ENCODE measurements at regions not wholly inside any gene's neighbourhood (a gene's known extent, or its start where the extent isn't known, plus 50 kb on each side); places are given as distances from the start of the nearest gene placed in this dataset.
"Not testable (repeated sequence)": the region's sequence is repeated elsewhere in the genome, so short reads cannot be mapped to it uniquely, and the experiment has no call there.

DNA sequence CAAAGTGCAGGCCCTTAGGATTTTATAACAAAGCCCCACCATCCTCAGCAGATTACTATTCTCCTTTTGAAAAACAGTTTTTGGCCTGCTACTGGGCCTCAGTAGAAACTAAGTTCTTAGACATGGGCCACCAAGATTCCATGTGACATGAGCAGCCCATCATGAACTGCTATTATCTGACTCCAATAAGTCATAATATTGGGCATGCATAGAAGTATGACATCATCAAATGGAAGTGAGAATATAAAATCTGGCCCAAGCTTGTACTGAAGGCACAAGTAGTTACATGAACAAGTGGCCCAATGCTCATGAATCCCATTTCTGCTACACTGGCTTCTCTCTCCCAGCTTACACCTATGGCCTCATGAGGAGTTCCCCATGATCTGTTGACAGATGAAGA lies 404.8 kb downstream of the EPHA5 start:
- DNase-seq, result no peak

GRCh38 chr4:65259296-65259695 lies 411.0 kb downstream of the EPHA5 start:
- DNase-seq, result no peak

DNA sequence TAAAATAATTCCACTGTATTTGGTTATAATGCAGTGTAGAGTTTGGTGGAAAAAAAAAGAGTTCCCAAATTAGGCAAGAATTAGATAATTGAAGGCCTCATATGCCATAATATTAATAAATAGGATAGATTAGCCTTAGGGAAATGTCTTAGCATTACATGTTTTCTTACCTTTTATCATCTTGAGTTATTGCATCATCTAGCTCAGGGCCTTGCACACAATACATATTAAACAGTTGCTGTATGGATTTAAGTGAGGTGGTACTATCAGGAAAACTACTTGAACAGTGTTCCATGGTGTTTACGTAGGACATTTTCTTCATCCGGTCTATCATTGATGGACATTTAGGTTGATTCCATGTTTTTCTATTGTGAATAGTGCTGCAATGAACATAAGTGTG lies 419.4 kb downstream of the EPHA5 start:
- DNase-seq, result no peak

- DNase-seq, result no peak
Measured at GRCh38 chr4:65249111-65249510, 421.2 kb downstream of the EPHA5 start.

DNA sequence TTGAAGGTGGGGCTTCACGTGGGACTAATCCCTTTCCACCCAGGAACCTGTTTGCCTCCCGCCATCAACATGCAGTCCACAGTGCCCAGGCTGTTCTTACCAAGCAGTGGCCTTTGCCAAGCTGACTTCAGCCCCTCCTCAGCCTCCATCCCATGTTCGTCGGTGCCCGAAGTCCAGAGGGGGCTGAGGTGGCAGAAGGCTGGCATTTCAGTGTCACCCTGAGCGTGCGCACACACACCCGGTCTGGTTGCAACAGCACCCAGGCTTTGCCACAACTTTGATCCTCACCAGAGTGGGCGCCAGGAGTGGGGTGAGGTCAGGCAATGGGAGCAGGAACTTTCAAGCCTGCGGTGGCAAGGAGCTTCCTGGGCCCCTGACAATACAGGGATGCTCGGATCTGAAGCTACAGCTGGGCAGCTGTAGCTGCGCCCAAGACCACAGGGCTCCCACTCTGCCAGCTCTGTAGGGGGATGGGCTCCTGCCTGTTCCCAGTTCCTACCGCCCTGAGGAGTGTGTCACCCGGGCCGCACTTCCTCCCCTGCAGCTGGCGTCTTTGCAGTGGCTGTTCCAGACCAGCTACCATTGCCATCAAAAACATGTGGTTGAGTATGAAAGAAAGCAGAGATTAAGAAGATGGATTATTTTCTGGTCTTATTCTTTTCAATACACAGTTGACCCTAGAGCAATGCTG lies 428.0 kb downstream of the EPHA5 start:
- no peak for DNase-seq

- no peak for DNase-seq
Measured at GRCh38 chr4:65241257-65241997, 428.9 kb downstream of the EPHA5 start.

GRCh38 chr4:65234061-65234460 lies 436.2 kb downstream of the EPHA5 start:
- no peak for DNase-seq

- DNase-seq, result no peak
Measured at GRCh38 chr4:65227628-65228027, 442.7 kb downstream of the EPHA5 start.

DNA sequence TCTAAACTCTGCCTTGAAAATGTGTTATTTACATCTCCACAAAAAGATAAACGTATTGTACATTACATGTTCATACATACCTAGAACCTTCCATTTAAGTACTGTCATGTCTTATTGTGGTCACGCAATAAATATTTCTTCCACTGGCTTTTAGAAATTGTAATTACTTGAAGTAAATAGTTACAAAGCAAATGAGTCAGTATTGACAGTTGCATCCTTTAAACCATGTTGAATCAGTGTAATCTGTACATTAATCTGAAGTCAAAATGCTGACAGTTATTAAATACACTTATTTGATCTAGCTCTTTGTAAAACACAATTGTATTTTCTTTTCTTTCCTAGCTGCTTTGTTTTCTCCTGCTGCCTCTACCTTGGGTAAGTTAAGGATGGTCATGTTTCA lies 446.7 kb downstream of the EPHA5 start:
- no peak for DNase-seq

- not testable (repeated sequence) for DNase-seq
Measured at GRCh38 chr4:65223074-65223473, 447.2 kb downstream of the EPHA5 start.

DNA sequence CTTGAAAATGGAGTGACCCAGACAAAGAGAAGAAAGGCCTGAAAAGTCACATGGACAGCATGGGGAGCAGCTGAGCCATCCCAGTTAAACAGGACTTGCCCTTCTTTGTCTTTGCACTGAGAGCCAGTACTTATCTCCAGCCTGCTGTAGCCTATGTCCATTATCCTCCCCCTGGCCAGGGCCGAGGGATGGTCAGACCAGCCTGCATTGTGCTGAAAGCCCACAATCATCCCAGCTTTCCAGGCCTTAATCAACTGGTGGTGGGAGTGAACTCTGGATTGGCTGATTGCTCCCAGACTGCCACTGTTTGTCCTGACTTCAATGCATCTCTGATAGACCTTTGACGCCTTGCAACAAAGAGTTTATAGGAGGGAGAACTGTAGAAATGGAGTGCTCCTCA lies 453.1 kb downstream of the EPHA5 start:
- no peak for DNase-seq

- DNase-seq, result no peak
Measured at GRCh38 chr4:65202853-65203236, 467.4 kb downstream of the EPHA5 start.

GRCh38 chr4:65202165-65202852 lies 468.0 kb downstream of the EPHA5 start:
- DNase-seq, result no peak

DNA sequence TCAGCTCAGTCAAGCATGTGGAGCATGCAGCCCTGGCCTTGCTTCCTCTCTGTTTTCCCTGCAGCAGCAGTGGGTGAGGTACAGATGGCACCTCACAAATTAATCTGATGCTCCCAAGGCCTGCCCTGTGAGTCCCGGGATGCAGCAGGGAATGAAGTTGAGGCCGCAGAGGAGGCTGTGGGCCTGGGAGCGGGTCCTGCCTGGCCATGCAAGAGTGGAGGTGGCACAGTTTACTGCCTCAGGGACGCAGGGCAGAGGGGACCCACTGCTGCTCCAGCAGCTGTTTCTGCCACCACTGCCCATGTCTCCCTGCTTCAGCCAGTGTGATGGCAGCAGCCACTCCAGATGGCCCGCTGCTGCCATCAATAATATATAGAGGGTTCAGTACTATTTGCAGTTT lies 474.6 kb downstream of the EPHA5 start:
- DNase-seq, result no peak

DNA sequence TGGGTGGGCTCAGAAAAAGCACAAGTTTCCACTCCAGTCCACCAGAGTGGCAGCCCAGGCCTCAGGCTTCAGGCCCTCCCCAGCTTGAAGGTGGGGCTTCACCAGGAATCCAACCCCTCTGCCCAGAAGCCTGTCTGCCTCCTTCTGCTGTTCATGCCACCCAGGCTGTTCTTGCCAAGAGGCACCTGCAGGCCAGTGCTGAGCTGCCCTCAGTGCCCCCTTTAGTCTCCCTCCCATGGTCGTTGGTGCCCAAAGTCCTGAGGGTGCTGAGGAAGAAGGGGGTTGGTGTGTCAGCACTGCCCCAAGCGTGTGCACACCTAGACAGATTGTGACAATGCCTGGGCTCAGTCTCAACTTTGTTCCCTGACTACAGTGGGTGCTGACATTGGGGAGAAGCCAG lies 475.3 kb downstream of the EPHA5 start:
- DNase-seq, result no peak

DNA sequence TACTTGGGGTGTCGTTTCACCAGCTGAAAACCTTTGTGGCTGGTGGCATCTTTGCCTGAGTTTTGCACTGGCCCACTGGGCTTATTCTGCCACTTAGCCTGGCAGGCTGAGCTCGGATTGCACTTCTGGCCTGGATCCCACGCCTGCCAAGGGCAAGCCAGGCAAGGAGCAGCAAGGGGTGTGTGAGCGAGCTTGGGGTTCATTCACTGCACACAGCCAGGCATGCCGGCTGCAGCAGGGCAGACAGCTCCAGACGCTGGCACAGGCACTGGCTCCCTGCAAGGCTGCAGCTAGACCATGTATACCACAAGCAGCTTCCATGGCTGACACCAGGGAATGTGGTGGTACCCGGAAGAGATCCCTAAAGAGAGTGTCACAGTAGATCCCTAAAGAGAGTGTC lies 476.3 kb downstream of the EPHA5 start:
- no peak for DNase-seq

DNA sequence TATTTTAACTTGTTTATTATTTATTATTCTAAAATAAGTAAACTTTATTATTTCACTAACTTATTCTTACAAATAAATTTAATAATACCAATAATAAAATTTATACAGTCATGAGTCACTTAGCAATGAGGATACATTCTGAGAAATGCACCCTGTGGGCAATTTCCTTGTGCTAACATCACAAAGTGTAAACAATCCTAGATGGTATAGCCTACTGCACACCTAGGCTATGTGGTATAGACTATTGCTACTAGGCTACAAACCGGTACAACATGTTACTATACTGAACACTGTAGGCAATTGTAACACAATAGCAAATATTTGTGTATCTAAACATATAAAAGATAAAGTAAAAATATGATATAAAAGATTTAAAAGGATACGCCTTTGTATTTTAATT lies 479.5 kb downstream of the EPHA5 start:
- DNase-seq, result no peak

DNA sequence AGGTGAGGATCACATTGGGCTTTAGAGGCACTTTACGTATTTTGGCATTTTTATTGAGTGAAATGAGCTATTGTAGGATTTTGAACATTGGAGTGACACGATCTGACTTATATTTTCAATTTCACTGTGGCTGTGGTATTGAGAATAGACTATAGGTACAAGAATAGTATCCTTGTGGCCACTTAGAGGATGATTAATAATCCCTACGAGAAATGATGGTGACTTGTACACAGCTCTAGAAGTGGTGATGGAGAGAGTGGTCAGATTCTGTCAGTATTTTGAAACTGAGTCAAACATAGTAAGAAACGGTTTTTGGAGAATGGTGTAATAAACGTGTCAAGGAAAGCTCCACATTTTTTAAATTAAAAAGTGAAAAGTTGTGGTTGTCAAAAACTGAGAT lies 494.7 kb downstream of the EPHA5 start:
- no peak for DNase-seq

GRCh38 chr4:65170768-65171514 lies 499.3 kb downstream of the EPHA5 start:
- no peak for DNase-seq

GRCh38 chr4:65167719-65168118 lies 502.6 kb downstream of the EPHA5 start:
- no peak for DNase-seq

DNA sequence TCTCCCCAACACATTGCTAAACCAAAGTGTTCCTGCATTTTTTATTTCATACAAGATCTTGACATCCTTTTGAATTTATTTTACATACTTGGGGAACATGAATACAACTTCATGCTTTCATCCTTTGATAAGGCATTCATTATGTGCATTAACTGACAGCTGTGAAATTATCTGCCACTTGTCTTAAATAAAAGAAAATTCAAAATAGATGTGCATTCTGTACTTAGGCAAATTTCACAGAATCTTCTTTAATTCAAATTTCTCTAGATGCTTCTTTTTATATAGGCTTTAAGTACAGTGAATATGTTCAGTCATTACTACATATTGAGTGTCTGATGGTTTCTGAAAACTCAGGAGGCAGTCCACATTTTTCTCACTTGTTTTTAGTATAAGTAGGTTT lies 518.1 kb downstream of the EPHA5 start:
- DNase-seq, result no peak

DNA sequence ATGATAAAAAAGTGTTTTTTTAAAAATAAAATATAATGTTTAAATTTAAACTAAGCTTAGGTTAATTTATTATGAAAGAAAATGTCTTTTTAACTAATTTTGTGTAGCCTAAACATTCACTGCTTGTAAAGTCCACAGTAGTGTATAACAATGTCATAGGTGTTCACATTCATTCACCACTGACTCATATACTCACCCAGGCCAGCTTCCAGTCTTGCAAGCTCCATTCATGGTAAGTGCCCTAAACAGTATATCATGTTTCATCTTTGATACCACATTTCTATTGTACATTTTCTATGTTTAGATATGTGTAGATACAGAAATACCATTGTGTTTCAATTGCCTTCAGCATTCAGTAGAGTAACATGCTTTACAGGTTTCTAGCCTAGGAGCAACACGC lies 530.3 kb downstream of the EPHA5 start:
- no peak for DNase-seq

- no peak for DNase-seq
Measured at GRCh38 chr4:65126200-65126599, 544.1 kb downstream of the EPHA5 start.

DNA sequence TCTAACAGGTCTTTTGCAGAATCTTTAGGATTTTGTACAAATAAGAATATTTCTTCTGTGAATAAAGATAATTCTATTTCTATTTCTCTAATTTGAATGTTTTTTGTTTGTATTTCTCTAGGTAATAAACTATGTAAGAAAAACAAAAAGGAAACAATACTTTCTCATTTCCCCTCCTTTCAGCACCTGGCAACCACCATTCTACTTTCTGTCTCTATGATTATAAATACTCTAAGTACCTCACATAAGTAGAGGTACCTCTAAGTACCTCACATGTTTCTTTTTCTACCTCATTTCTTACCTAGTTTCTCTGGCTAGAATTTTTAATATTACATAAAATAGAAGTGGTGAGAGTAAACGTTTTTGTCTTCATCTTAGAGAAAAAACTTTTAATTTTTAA lies 550.0 kb downstream of the EPHA5 start:
- no peak for DNase-seq

Data from activated CD4-positive, alpha-beta T cell treated with anti-CD3 and anti-CD28 coated beads, Interleukin-2, Interleukin-6, amounts not matched to agents 100 ng/mL and 50 ng/mL, durations not matched to agents 16 hours and 8 hours (primary cell).